H9 (cell line): ENCODE measurements at regions not wholly inside any gene's neighbourhood (a gene's known extent, or its start where the extent isn't known, plus 50 kb on each side); places are given as distances from the start of the nearest gene placed in this dataset.
A peak's percentile ranks its signal among the peaks of the same experiment; 100 is the strongest.

Experiments used
- DNase-seq: peaks from one replicate; pipeline ENCODE4 v3.0.0-alpha.2; 2017
- H2AFZ ChIP-seq: one replicate; pipeline ENCODE4 v1.6.1; 2013; ENCODE audit warnings: mild to moderate bottlenecking, low read length, control low read depth, moderate library complexity
- H2AK5ac ChIP-seq: 2 replicates; pipeline ENCODE4 v1.6.1; 2013; ENCODE audit warnings: low read length, control low read depth, mixed read lengths; ENCODE audit not compliant: insufficient read length
- H2BK120ac ChIP-seq: one replicate; pipeline ENCODE4 v1.6.1; 2013; ENCODE audit warnings: low read depth, mild to moderate bottlenecking, low read length, control low read depth, inconsistent platforms; ENCODE audit not compliant: poor library complexity, severe bottlenecking
- H2BK12ac ChIP-seq: 2 replicates; pipeline ENCODE4 v1.6.1; 2013; ENCODE audit warnings: low read length, control low read depth, mixed read lengths, low read depth; ENCODE audit not compliant: insufficient read length
- H2BK15ac ChIP-seq: 2 replicates; pipeline ENCODE4 v1.6.1; 2013; ENCODE audit warnings: low read depth, low read length, control low read depth
- H2BK20ac ChIP-seq: one replicate; pipeline ENCODE4 v1.6.1; 2013; ENCODE audit warnings: low read depth, mild to moderate bottlenecking, low read length, control low read depth, inconsistent platforms; ENCODE audit not compliant: poor library complexity, severe bottlenecking
- H2BK5ac ChIP-seq: 2 replicates; pipeline ENCODE4 v1.6.1; 2013; ENCODE audit warnings: low read length, control low read depth, mixed read lengths; ENCODE audit not compliant: insufficient read length
- H3K14ac ChIP-seq: 2 replicates; pipeline ENCODE4 v1.6.1; 2013; ENCODE audit warnings: low read length, control low read depth; ENCODE audit not compliant: insufficient read depth
- H3K18ac ChIP-seq: 2 replicates; pipeline ENCODE4 v1.6.1; 2013; ENCODE audit warnings: low read depth, mild to moderate bottlenecking, mixed read lengths, low read length, control low read depth; ENCODE audit not compliant: insufficient read length
- H3K23ac ChIP-seq: 2 replicates; pipeline ENCODE4 v1.6.1; 2013; ENCODE audit warnings: low read length, control low read depth, mixed read lengths, low read depth; ENCODE audit not compliant: insufficient read length
- H3K23me2 ChIP-seq: 2 replicates; pipeline ENCODE4 v1.6.1; 2013; ENCODE audit warnings: low read depth, mild to moderate bottlenecking, mixed read lengths, low read length, control low read depth; ENCODE audit not compliant: insufficient read length, poor library complexity, severe bottlenecking
- H3K27ac ChIP-seq: 2 replicates; pipeline ENCODE4 v1.5.1; 2013; ENCODE audit warnings: low read length, control low read depth, mixed read lengths, low read depth; ENCODE audit not compliant: insufficient read length
- H3K27me3 ChIP-seq: 2 replicates; pipeline ENCODE4 v1.6.1; 2013; ENCODE audit warnings: low read length, control low read depth, inconsistent platforms; ENCODE audit not compliant: insufficient read depth
- H3K4ac ChIP-seq: 2 replicates; pipeline ENCODE4 v1.6.1; 2013; ENCODE audit warnings: low read depth, mild to moderate bottlenecking, control low read depth, inconsistent platforms, low read length, moderate library complexity
- H3K4me1 ChIP-seq: 2 replicates; pipeline ENCODE4 v1.6.1; 2013; ENCODE audit warnings: low read length, control low read depth, inconsistent platforms; ENCODE audit not compliant: insufficient read depth
- H3K4me2 ChIP-seq: 2 replicates; pipeline ENCODE4 v1.6.1; 2013; ENCODE audit warnings: low read length, control low read depth, mixed read lengths; ENCODE audit not compliant: insufficient read length, insufficient read depth
- H3K56ac ChIP-seq: 2 replicates; pipeline ENCODE4 v1.6.1; 2013; ENCODE audit warnings: low read depth, mild to moderate bottlenecking, mixed read lengths, low read length, control low read depth; ENCODE audit not compliant: insufficient read length
- H3K79me1 ChIP-seq: 2 replicates; pipeline ENCODE4 v1.6.1; 2013; ENCODE audit warnings: low read depth, mild to moderate bottlenecking, moderate library complexity, low read length, control low read depth, inconsistent platforms; ENCODE audit not compliant: insufficient read depth, poor library complexity, severe bottlenecking
- H3K79me2 ChIP-seq: 2 replicates; pipeline ENCODE4 v1.6.1; 2013; ENCODE audit warnings: low read length, control low read depth, inconsistent platforms; ENCODE audit not compliant: insufficient read depth
- H3K9ac ChIP-seq: 2 replicates; pipeline ENCODE4 v1.6.1; 2013; ENCODE audit warnings: low read length, control low read depth, mixed read lengths; ENCODE audit not compliant: insufficient read length; ENCODE audit errors: extremely low read depth
- H3K9me3 ChIP-seq: one replicate; pipeline ENCODE4 v1.6.1; 2013; ENCODE audit warnings: low read depth, low read length, inconsistent platforms; ENCODE audit not compliant: control insufficient read depth
- H3T11ph ChIP-seq: one replicate; pipeline ENCODE4 v1.6.1; 2013; ENCODE audit warnings: mild to moderate bottlenecking, low read length, control low read depth, inconsistent platforms
- H4K20me1 ChIP-seq: one replicate; pipeline ENCODE4 v1.6.1; 2013; ENCODE audit not compliant: control insufficient read depth, insufficient read length, insufficient read depth
- H4K5ac ChIP-seq: 2 replicates; pipeline ENCODE4 v1.6.1; 2013; ENCODE audit warnings: low read depth, mild to moderate bottlenecking, mixed read lengths, low read length, control low read depth; ENCODE audit not compliant: insufficient read length
- H4K8ac ChIP-seq: replicated peaks from 2 replicates; pipeline ENCODE4 v1.6.1; 2013; ENCODE audit warnings: low read length, control low read depth, mixed read lengths, low read depth; ENCODE audit not compliant: insufficient read length
- H4K91ac ChIP-seq: 2 replicates; pipeline ENCODE4 v1.6.1; 2013; ENCODE audit warnings: low read depth, mild to moderate bottlenecking, moderate library complexity, mixed read lengths, low read length, control low read depth; ENCODE audit not compliant: insufficient read length
- H3K27ac Mint-ChIP-seq, 3 experiments: 2 replicates in 2 of 3; 3 replicates in 1 of 3; pipeline ENCODE4 v1.8.0; 2020 to 2021; ENCODE audit warnings: mixed read lengths in 3 of 3, mild to moderate bottlenecking in 1 of 3, moderate library complexity in 1 of 3
- H3K27me3 Mint-ChIP-seq: 2 replicates; pipeline ENCODE4 v1.8.0; 2021; ENCODE audit warnings: low read depth, mild to moderate bottlenecking, moderate library complexity, mixed read lengths
- H3K36me3 Mint-ChIP-seq, 3 experiments: 2 replicates in 2 of 3; 3 replicates in 1 of 3; pipeline ENCODE4 v1.8.0; 2020 to 2021; ENCODE audit warnings: low read depth in 3 of 3, mixed read lengths in 3 of 3; ENCODE audit not compliant: insufficient read depth in 1 of 3
- H3K4me1 Mint-ChIP-seq, 2 experiments: 2 replicates each; pipeline ENCODE4 v1.8.0; 2020; ENCODE audit warnings: mixed read lengths in 2 of 2
- H3K4me3 Mint-ChIP-seq, 2 experiments: 2 replicates in 1 of 2; 3 replicates in 1 of 2; pipeline ENCODE4 v1.8.0; 2020 to 2021; ENCODE audit warnings: mild to moderate bottlenecking in 2 of 2, mixed read lengths in 2 of 2, moderate library complexity in 1 of 2
- H3K9me3 Mint-ChIP-seq, 2 experiments: 2 replicates in 1 of 2; 3 replicates in 1 of 2; pipeline ENCODE4 v1.8.0; 2020; ENCODE audit warnings: mild to moderate bottlenecking in 2 of 2, mixed read lengths in 2 of 2, moderate library complexity in 1 of 2
- WGBS: extraction: QIAGEN DNeasy Blood & Tissue Kit; methylation state at CpG from one replicate; pipeline ENCODE4 v1.1.7; 2013; ENCODE audit warnings: missing lambda C conversion rate, low lambda C conversion rate, mixed read lengths; ENCODE audit not compliant: insufficient read length; ENCODE audit errors: extremely low coverage; 5-methylcytosine and 5-hydroxymethylcytosine counted together
- TF ChIP-seq, protein P1 (sequence below): fragments of 200-600 bp; sonication (generic); conservative IDR thresholded peaks from 3 replicates; pipeline ENCODE4 v1.8.0; 2021; ENCODE audit warnings: antibody characterized with exemption, mild to moderate bottlenecking

DNA sequence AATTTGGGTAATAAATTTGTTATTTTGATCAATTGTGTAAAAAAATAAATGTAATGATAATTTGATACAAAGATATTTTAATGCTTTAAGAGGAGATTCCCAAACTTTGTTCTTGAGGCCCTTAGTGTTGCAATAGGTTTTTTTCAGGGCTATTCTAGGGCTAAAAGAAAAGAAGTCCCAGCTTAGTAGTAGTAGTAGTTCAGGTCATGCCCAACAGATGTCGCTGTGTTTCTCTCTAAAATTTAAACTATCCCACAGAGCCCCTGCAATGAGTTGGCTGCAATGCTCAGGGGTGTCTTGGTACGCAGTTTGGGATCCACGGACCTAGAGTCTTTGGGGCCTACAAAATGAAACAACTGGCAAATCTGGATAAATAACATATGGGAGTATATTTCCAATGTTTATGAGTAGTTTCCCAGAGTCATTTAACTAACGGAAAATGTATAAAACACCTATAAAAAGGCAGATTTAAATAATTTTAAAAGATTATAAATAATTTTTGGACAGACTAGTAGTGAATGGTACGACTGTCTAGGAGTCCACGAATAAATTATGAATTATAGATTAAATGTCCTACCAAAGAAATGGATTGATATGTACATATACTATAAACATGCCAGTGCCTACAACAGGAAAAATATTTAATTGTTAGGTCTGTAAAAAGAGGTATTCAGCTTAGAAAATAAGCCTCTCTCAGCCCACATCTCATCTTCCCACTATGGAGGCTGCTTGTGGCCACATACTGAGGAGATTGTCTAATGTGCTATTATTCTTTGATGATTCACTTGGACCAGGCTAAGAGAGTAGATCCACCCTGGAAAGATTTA is 228.5 kb upstream of the PMFBP1 start:
- H4K5ac ChIP-seq, result no peak overlapping the region
- no peak overlapping the region for H2BK15ac ChIP-seq
- no peak overlapping the region for H3K14ac ChIP-seq
- no peak overlapping the region for H3K9ac ChIP-seq
- no peaks in the 10 kb centered on the region for H3K9me3 ChIP-seq
- Mint-ChIP-seq H3K27ac (peak overlapping the region in 2 of 3 experiments; percentile 12 to 55; a peak in 3 of 7 replicates), H3K4me1 (peaks cover 5 to 6% of the 10 kb centered on the region in 2 experiments; a peak in 3 of 4 replicates), H3K9me3 (peaks cover under 1 to 4% of the 10 kb centered on the region in 2 experiments; a peak in 4 of 5 replicates), H3K4me3 (no peak overlapping the region), H3K27me3 (no peaks in the 10 kb centered on the region), H3K36me3 (peaks cover 1 to 13% (median 4%) of the 10 kb centered on the region in 3 experiments)
- no peak overlapping the region for H2BK20ac ChIP-seq
- no peak overlapping the region for H3T11ph ChIP-seq
- H3K18ac ChIP-seq, result no peak overlapping the region
- H3K27me3 ChIP-seq, result no peaks in the 10 kb centered on the region
- H3K4ac ChIP-seq, result no peak overlapping the region
- H3K27ac ChIP-seq, result no peak overlapping the region
- peak; percentile 60 for DNase-seq
- H3K56ac ChIP-seq, result no peak overlapping the region
- no peaks in the 10 kb centered on the region for H3K23me2 ChIP-seq
- no peak overlapping the region for H2AK5ac ChIP-seq
- no peaks in the 10 kb centered on the region for H3K79me2 ChIP-seq
- H2AFZ ChIP-seq, result no peak overlapping the region
- WGBS, result no CpG with 5 or more reads among the region's 6 CpGs
- TF ChIP-seq, protein P1, sequence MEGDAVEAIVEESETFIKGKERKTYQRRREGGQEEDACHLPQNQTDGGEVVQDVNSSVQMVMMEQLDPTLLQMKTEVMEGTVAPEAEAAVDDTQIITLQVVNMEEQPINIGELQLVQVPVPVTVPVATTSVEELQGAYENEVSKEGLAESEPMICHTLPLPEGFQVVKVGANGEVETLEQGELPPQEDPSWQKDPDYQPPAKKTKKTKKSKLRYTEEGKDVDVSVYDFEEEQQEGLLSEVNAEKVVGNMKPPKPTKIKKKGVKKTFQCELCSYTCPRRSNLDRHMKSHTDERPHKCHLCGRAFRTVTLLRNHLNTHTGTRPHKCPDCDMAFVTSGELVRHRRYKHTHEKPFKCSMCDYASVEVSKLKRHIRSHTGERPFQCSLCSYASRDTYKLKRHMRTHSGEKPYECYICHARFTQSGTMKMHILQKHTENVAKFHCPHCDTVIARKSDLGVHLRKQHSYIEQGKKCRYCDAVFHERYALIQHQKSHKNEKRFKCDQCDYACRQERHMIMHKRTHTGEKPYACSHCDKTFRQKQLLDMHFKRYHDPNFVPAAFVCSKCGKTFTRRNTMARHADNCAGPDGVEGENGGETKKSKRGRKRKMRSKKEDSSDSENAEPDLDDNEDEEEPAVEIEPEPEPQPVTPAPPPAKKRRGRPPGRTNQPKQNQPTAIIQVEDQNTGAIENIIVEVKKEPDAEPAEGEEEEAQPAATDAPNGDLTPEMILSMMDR, result peak; percentile 83
- H3K23ac ChIP-seq, result no peak overlapping the region
- no peaks in the 10 kb centered on the region for H4K20me1 ChIP-seq
- H2BK5ac ChIP-seq, result no peak overlapping the region
- no peak overlapping the region for H3K4me2 ChIP-seq
- no peaks in the 10 kb centered on the region for H3K4me1 ChIP-seq
- no peak overlapping the region for H2BK120ac ChIP-seq
- H2BK12ac ChIP-seq, result no peak overlapping the region
- H4K91ac ChIP-seq, result no peak overlapping the region
- H4K8ac ChIP-seq, result no peak overlapping the region
- no peaks in the 10 kb centered on the region for H3K79me1 ChIP-seq
